ENCODE measurements at regions not wholly inside any gene's neighbourhood (a gene's known extent, or its start where the extent isn't known, plus 50 kb on each side); places are given as distances from the start of the nearest gene placed in this dataset.

DNA sequence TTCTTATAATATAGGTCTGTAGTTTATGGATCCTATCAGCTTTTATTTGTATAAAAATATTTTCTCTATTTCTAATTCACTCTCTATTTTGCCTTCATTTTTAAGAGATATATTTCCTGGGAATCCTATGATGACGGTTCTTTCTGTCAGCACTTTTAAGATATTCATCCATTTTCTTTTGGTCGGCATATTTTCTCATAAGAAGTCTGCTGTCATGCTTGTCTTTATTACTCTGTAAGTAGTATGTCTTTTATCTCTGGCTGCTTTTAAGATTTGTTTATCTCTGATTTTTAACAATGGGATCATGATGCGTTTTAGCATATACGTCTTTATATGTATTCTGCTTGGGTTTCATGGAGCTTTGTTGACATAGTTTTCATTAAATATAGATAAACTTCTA is 175.5 kb downstream of the SNX19 start:
- H3K9me3 ChIP-seq, result no peaks in the 10 kb centered on the region
- WGBS, 2 donors, result 94 to 97% methylated on average over 4 of the region's 4 CpGs
- no peaks in the 10 kb centered on the region for H3K27me3 ChIP-seq
- TF ChIP-seq POLR2A (IDR thresholded peaks at IDR 0.05) (no peak), CTCF (IDR thresholded peaks at IDR 0.05) (no peak)
- no peaks in the 10 kb centered on the region for H3K36me3 ChIP-seq (ENCODE audit: low read depth, missing control alignments)
- intact Hi-C loops (cut with DNase I; ENCODE audit: low total_unique reads), result no loop called here
- H3K4me1 ChIP-seq, result peaks cover 10% of the 10 kb centered on the region
- no peak overlapping the region for H3K4me3 ChIP-seq
- no peak overlapping the region for H3K27ac ChIP-seq
- no peak for DNase-seq

DNA sequence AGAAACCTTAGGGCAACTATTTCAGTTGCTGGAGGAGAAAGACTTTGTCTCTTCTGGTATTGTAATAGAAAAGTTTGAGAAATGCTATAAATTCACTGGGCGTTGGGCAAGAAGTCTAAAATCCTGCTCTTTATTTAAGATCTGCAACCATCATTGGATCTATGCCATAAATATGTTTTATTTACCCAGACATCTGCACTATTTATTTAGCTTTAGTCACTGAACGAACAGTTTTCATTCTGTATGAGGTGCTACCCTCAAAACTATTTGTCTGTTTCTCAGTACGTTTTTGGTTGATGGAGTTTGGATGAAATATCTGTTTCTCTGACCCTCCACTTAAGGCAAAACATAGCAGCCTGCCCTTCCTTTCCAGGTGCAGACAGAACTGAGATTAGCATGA is 171.5 kb downstream of the SNX19 start:
- TF ChIP-seq CTCF (IDR thresholded peaks at IDR 0.05) (no peak), POLR2A (IDR thresholded peaks at IDR 0.05) (no peak)
- H3K27ac ChIP-seq, result no peak overlapping the region
- no peaks in the 10 kb centered on the region for H3K9me3 ChIP-seq
- DNase-seq, result no peak
- no peaks in the 10 kb centered on the region for H3K36me3 ChIP-seq (ENCODE audit: low read depth, missing control alignments)
- H3K27me3 ChIP-seq, result no peaks in the 10 kb centered on the region
- no peak overlapping the region for H3K4me3 ChIP-seq
- WGBS, 2 donors, result 77 to 81% methylated on average over 3 of the region's 3 CpGs
- H3K4me1 ChIP-seq, result no peaks in the 10 kb centered on the region
- intact Hi-C loops (cut with DNase I; ENCODE audit: low total_unique reads), result no loop called here

GRCh38 chr11:130749216-130749615 is 167.1 kb downstream of the SNX19 start:
- Histone ChIP-seq H3K36me3 (ENCODE audit: low read depth, missing control alignments) (no peaks in the 10 kb centered on the region), H3K4me1 (no peaks in the 10 kb centered on the region), H3K27me3 (no peaks in the 10 kb centered on the region), H3K9me3 (no peaks in the 10 kb centered on the region), H3K27ac (no peak overlapping the region), H3K4me3 (no peak overlapping the region)
- DNase-seq, result no peak
- intact Hi-C loops (cut with DNase I; ENCODE audit: low total_unique reads), result no loop called here
- TF ChIP-seq CTCF (IDR thresholded peaks at IDR 0.05), result no peak
- no peak for TF ChIP-seq POLR2A (IDR thresholded peaks at IDR 0.05)
- 84 to 91% methylated on average over 2 of the region's 2 CpGs for WGBS, 2 donors

GRCh38 chr11:130760515-130761125 is 155.7 kb downstream of the SNX19 start:
- WGBS, 2 donors, result 72% methylated on average over 6 of the region's 6 CpGs
- intact Hi-C loops (cut with DNase I; ENCODE audit: low total_unique reads), result no loop called here
- H3K27me3 ChIP-seq, result no peaks in the 10 kb centered on the region
- DNase-seq, result no peak
- H3K9me3 ChIP-seq, result no peaks in the 10 kb centered on the region
- TF ChIP-seq CTCF (IDR thresholded peaks at IDR 0.05), result no peak
- TF ChIP-seq POLR2A (IDR thresholded peaks at IDR 0.05), result no peak
- H3K4me1 ChIP-seq, result no peaks in the 10 kb centered on the region
- H3K36me3 ChIP-seq (ENCODE audit: low read depth, missing control alignments), result no peaks in the 10 kb centered on the region
- no peak overlapping the region for H3K27ac ChIP-seq
- no peak overlapping the region for H3K4me3 ChIP-seq

DNA sequence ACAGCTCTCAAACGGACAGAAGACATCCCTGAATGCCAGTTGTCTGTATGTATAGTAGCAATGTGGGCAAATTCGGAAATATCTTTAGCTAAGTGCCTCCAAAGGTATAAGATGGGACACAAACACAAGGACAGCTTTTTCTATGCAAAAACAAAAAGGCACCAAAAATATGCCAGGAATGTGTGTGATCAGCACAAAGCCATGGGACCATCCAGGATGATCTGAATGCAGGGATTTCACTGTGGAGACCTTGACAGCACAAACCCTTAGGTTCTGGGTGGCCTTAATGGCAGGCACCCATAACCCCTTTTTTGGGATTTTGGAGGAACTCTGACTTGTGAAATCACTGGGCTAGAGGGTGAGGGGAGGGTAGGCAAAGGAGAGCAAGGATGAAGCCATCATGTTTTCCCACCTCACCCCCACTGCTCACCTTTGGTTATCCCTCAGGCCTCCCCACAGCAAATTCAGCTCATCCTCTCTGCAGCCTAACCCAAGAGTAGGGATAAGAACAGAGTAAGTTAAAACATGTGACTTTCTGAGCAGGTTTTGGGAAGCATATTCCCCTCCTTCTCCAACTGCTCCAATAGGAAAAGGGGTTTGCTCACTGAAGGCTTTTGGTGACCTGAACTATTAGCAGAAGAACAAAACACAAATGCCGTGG is 154.6 kb downstream of the SNX19 start:
- DNase-seq, result no peak
- Histone ChIP-seq H3K9me3 (no peaks in the 10 kb centered on the region), H3K36me3 (ENCODE audit: low read depth, missing control alignments) (no peaks in the 10 kb centered on the region), H3K27ac (no peak overlapping the region), H3K27me3 (no peaks in the 10 kb centered on the region), H3K4me1 (no peaks in the 10 kb centered on the region), H3K4me3 (no peak overlapping the region)
- TF ChIP-seq CTCF (IDR thresholded peaks at IDR 0.05), result no peak
- TF ChIP-seq POLR2A (IDR thresholded peaks at IDR 0.05), result no peak
- intact Hi-C loops (cut with DNase I; ENCODE audit: low total_unique reads), result no loop called here
- 72 to 81% methylated on average over 3 of the region's 3 CpGs for WGBS, 2 donors
